Nephron (organoid): ENCODE measurements at regions not wholly inside any gene's neighbourhood (a gene's known extent, or its start where the extent isn't known, plus 50 kb on each side); places are given as distances from the start of the nearest gene placed in this dataset.
"Not testable (repeated sequence)": the region's sequence is repeated elsewhere in the genome, so short reads cannot be mapped to it uniquely, and the experiment has no call there.

Experiments
- H3K27ac Mint-ChIP-seq, 3 experiments: 2 replicates each; pipeline ENCODE4 v1.8.0; 2020; ENCODE audit warnings: mixed read lengths in 3 of 3, mild to moderate bottlenecking in 2 of 3, moderate library complexity in 1 of 3
- H3K27me3 Mint-ChIP-seq: 2 replicates; pipeline ENCODE4 v1.8.0; 2021; ENCODE audit warnings: low read depth, mild to moderate bottlenecking, moderate library complexity, mixed read lengths
- H3K36me3 Mint-ChIP-seq: 2 replicates; pipeline ENCODE4 v1.8.0; 2020; ENCODE audit warnings: low read depth, mixed read lengths
- H3K4me1 Mint-ChIP-seq: 2 replicates; pipeline ENCODE4 v1.8.0; 2020; ENCODE audit warnings: mixed read lengths
- H3K4me3 Mint-ChIP-seq, 3 experiments: 2 replicates each; pipeline ENCODE4 v1.8.0; 2020; ENCODE audit warnings: mild to moderate bottlenecking in 3 of 3, mixed read lengths in 3 of 3, moderate library complexity in 2 of 3
- H3K9me3 Mint-ChIP-seq: 2 replicates; pipeline ENCODE4 v1.8.0; 2020; ENCODE audit warnings: mixed read lengths

DNA sequence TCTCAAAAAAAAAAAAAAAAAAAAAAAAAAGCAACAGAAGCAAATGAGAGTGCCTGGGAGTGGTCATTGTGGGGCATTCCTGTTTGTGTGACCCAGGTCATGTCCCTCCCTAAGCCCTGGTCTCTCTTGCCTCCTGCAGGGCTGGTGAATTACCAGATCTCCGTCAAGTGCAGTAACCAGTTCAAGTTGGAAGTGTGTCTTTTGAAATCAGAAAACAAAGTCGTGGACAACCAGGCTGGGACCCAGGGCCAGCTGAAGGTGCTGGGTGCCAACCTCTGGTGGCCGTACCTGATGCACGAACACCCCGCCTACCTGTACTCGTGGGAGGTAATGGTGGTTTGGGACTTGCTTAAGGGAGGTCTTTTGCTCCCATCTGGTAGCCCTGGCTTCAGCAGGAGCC is 1362.0 kb downstream of the CDH12 start:
- not testable (repeated sequence) for H3K4me3 Mint-ChIP-seq, H3K9me3 Mint-ChIP-seq, H3K27ac Mint-ChIP-seq, H3K27me3 Mint-ChIP-seq, H3K4me1 Mint-ChIP-seq
- H3K36me3 Mint-ChIP-seq: peaks cover 11% of the 10 kb centered on the region

DNA sequence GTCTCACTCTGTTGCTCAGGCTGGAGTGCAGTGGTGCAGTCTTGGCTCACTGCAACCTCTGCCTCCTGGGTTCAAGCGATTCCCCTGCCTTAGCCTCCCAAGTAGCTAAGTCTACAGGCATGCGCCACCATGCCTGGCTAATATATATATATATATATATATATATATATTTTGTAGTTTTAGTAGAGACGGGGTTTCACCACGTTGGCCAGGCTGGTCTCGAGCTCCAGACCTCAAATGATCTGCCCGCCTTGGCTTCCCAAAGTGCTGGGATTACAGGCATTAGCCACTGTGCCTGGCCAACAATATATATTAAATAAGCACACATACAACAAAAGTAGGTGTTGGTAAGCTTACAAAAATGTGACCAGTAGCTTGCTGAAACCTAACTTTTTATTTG is 1364.3 kb downstream of the CDH12 start:
- not testable (repeated sequence) for H3K9me3 Mint-ChIP-seq, H3K4me1 Mint-ChIP-seq, H3K36me3 Mint-ChIP-seq, H3K27ac Mint-ChIP-seq, H3K4me3 Mint-ChIP-seq, H3K27me3 Mint-ChIP-seq

- H3K36me3 Mint-ChIP-seq: peaks cover 13% of the 10 kb centered on the region
- H3K9me3 Mint-ChIP-seq, H3K4me3 Mint-ChIP-seq, H3K27me3 Mint-ChIP-seq, H3K4me1 Mint-ChIP-seq, H3K27ac Mint-ChIP-seq: not testable (repeated sequence)
Measured at GRCh38 chr5:21485458-21486000, 1367.6 kb downstream of the CDH12 start.

DNA sequence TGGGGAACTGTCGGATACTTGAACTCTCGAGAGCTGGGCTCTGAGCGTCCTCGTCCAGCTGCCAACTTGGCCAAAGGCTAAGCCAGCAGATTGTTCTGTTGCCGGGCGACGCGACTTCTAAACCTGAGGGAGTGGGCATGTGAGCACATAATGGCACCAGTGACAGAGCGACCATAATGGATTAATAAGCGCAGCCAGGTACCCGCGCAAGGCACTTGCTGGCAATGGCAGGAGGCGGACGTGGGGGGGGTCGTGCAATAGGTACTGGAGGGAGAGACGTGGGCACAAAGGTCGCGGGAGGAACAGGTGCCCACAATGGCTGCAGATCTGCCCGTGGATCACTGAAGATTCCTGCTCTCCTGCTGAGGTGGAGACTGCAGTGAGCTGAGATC is 1368.7 kb downstream of the CDH12 start:
- not testable (repeated sequence) for H3K4me3 Mint-ChIP-seq, H3K27ac Mint-ChIP-seq, H3K4me1 Mint-ChIP-seq, H3K27me3 Mint-ChIP-seq, H3K9me3 Mint-ChIP-seq
- peaks cover 18% of the 10 kb centered on the region for H3K36me3 Mint-ChIP-seq

DNA sequence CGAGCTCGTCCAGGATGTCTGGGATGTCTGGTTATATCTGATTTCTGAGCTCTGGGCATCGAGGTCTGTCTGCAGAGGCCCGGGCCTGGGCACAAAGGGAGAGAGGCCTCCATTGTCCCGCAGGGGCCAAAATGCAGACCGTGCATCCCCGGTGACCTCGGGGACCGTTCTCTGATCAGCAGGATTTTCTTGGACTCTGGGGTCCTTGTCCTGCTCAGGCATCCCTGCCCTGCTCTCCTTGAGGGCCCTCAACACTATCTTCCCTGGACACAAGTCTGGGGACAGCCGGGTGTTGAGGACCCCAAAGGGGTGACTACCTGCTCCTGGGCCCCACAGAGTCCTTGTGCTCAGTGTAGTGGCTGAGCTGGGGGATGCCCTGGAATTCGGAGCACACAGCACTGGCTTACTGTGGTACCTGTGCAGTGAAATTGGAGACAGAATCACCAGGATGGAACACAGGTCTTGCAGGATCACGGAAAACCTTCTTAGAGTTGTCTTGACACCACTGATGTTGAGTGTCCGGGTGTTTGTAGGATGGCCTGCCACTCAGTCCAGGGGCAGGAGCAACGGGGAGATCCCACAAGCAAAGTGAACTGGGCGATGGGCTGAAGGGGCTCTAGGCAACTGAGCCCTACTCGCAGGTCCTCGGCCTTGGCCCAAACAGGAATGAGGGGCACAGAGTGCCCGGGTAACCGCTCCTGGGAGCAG is 1369.2 kb downstream of the CDH12 start:
- H3K9me3 Mint-ChIP-seq, H3K27ac Mint-ChIP-seq, H3K4me1 Mint-ChIP-seq, H3K27me3 Mint-ChIP-seq, H3K4me3 Mint-ChIP-seq: not testable (repeated sequence)
- H3K36me3 Mint-ChIP-seq: peaks cover 21% of the 10 kb centered on the region

GRCh38 chr5:21482983-21483650 is 1370.0 kb downstream of the CDH12 start:
- H3K27me3 Mint-ChIP-seq, H3K4me1 Mint-ChIP-seq: not testable (repeated sequence)
- H3K36me3 Mint-ChIP-seq: peaks cover 26% of the 10 kb centered on the region

GRCh38 chr5:21482522-21482921 is 1370.6 kb downstream of the CDH12 start:
- not testable (repeated sequence) for H3K27me3 Mint-ChIP-seq, H3K9me3 Mint-ChIP-seq, H3K4me3 Mint-ChIP-seq, H3K4me1 Mint-ChIP-seq
- Mint-ChIP-seq H3K36me3 (peaks cover 26% of the 10 kb centered on the region), H3K27ac (peak overlapping the region in 1 of 3 experiments; percentile 46)

More at GRCh38 chr5:21482983-21483650, 1370.0 kb downstream of the CDH12 start:
- H3K9me3 Mint-ChIP-seq, H3K4me3 Mint-ChIP-seq, H3K27ac Mint-ChIP-seq: not testable (repeated sequence)

DNA sequence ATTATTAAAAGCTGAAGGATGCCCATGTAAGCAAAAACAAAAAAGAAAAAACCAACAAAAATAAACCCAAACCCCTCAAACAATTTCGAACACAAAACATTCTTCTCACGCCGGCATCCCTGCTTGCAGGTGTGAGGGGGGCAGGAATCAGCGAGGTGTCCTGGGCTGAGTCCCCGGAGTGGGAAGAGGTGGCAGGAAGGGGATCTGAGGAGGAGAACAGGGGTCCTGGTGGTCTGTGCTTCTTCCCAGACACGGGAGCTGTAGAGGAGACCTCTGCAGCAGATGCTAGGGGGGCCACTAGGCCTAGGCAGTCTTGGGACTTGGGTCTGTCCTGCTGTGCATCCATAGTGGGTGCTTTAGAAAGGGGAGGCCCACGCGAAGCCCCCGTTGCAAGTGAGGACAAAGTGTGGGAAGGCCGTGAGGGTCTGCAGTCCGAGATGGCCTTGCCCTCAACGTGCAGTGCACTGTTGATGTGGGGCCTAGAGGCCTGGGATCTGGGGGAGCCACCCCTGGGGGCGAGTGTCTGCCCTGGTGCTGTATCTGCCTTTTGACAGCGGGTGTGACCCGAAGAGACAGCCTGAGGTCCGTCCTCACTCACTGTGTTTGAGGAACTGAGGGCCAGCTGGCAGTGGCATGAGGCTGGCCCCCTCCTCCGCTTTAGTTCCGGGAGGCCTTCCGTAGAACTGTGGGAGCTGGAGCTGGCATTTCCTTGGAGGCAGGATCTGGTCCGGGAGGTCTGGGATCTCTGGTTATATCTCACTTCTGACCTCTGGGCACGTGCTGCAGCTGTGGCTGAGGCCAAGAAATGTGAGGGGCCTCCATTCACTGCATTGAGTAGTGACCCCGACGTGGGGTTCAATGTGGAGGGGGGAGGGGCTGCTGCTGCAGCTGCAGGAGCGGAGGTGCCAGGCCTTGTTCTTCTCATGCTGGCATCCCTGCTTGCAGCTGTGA is 1371.5 kb downstream of the CDH12 start:
- H3K4me1 Mint-ChIP-seq, H3K27me3 Mint-ChIP-seq, H3K4me3 Mint-ChIP-seq, H3K9me3 Mint-ChIP-seq: not testable (repeated sequence)
- Mint-ChIP-seq H3K27ac (peak overlapping the region in 1 of 3 experiments; percentile 6), H3K36me3 (peaks cover 26% of the 10 kb centered on the region)

- H3K9me3 Mint-ChIP-seq, H3K4me1 Mint-ChIP-seq: not testable (repeated sequence)
Measured at GRCh38 chr5:21480054-21480453, 1373.1 kb downstream of the CDH12 start.

GRCh38 chr5:21473981-21474380 is 1379.2 kb downstream of the CDH12 start:
- H3K36me3 Mint-ChIP-seq: peaks cover 36% of the 10 kb centered on the region
- H3K27ac Mint-ChIP-seq, H3K27me3 Mint-ChIP-seq, H3K4me1 Mint-ChIP-seq, H3K9me3 Mint-ChIP-seq, H3K4me3 Mint-ChIP-seq: not testable (repeated sequence)

More at GRCh38 chr5:21480054-21480453, 1373.1 kb downstream of the CDH12 start:
- not testable (repeated sequence) for H3K4me3 Mint-ChIP-seq, H3K27ac Mint-ChIP-seq, H3K27me3 Mint-ChIP-seq
- H3K36me3 Mint-ChIP-seq: peaks cover 26% of the 10 kb centered on the region

- not testable (repeated sequence) for H3K4me1 Mint-ChIP-seq, H3K9me3 Mint-ChIP-seq, H3K27me3 Mint-ChIP-seq, H3K27ac Mint-ChIP-seq, H3K4me3 Mint-ChIP-seq
- H3K36me3 Mint-ChIP-seq: peaks cover 32% of the 10 kb centered on the region
Measured at GRCh38 chr5:21473436-21473835, 1379.7 kb downstream of the CDH12 start.

- H3K4me3 Mint-ChIP-seq, H3K9me3 Mint-ChIP-seq, H3K27me3 Mint-ChIP-seq, H3K4me1 Mint-ChIP-seq, H3K27ac Mint-ChIP-seq: not testable (repeated sequence)
- peaks cover 31% of the 10 kb centered on the region for H3K36me3 Mint-ChIP-seq
Measured at GRCh38 chr5:21471691-21472090, 1381.5 kb downstream of the CDH12 start.
